ENCODE measurements at regions not wholly inside any gene's neighbourhood (a gene's known extent, or its start where the extent isn't known, plus 50 kb on each side); places are given as distances from the start of the nearest gene placed in this dataset.

DNA sequence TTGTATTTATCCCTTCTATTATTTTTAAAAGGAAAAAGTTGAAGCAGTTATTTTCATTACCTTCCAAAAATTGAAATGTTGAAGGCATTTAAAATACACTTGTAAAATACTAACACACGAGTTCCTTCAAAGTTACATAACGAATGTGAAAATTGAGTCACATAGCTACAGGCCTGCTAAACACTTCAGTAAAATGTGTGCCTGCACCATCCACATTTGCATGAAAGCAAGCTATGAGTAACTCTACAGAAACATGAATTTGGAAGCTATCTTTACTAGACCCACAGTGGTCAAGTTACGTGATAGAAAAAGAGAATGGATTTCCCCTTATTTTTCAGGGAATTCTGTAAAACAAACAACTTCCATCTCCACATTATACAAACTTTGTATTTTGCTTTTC, 1148.8 kb upstream of the PCDH7 start:
- H3K4me3 ChIP-seq, result no peak overlapping the region
- no peak for DNase-seq
- intact Hi-C loops (cut with micrococcal nuclease; ENCODE audit: unreplicated experiment), result no loop called here
- no peaks in the 10 kb centered on the region for H3K4me1 ChIP-seq (replicated peaks; ENCODE audit: insufficient read depth)
- no TSS peak for BruUV-seq (replicated peaks)
- no peaks in the 10 kb centered on the region for H3K79me2 ChIP-seq (ENCODE audit: low read depth)
- no peak overlapping the region for H3K4me2 ChIP-seq
- H3K9me2 ChIP-seq (ENCODE audit: insufficient read depth), result no peaks in the 10 kb centered on the region; the same call in 1 of the 2 replicates
- no peak overlapping the region for H3K27ac ChIP-seq
- no peaks in the 10 kb centered on the region for H3K36me3 ChIP-seq (ENCODE audit: low read depth)
- ChIA-PET POLR2A (ENCODE audit: unreplicated experiment) (no interaction called here), CTCF (no interaction called here)
- TF ChIP-seq EZH2 (IDR thresholded peaks at IDR 0.05; ENCODE audit: low read depth), result no peak
- TF ChIP-seq, protein P1, sequence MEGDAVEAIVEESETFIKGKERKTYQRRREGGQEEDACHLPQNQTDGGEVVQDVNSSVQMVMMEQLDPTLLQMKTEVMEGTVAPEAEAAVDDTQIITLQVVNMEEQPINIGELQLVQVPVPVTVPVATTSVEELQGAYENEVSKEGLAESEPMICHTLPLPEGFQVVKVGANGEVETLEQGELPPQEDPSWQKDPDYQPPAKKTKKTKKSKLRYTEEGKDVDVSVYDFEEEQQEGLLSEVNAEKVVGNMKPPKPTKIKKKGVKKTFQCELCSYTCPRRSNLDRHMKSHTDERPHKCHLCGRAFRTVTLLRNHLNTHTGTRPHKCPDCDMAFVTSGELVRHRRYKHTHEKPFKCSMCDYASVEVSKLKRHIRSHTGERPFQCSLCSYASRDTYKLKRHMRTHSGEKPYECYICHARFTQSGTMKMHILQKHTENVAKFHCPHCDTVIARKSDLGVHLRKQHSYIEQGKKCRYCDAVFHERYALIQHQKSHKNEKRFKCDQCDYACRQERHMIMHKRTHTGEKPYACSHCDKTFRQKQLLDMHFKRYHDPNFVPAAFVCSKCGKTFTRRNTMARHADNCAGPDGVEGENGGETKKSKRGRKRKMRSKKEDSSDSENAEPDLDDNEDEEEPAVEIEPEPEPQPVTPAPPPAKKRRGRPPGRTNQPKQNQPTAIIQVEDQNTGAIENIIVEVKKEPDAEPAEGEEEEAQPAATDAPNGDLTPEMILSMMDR (conservative IDR thresholded peaks at IDR 0.05), result no peak
- no peaks in the 10 kb centered on the region for H3K27me3 ChIP-seq (ENCODE audit: insufficient read depth, low read depth)
- no peak overlapping the region for H2AFZ ChIP-seq
- H3F3A ChIP-seq (ENCODE audit: insufficient read depth, low read depth), result no peaks in the 10 kb centered on the region
- no peaks in the 10 kb centered on the region for H4K20me1 ChIP-seq (ENCODE audit: insufficient read depth)
- no peaks in the 10 kb centered on the region for H3K9me3 ChIP-seq (ENCODE audit: insufficient read depth, low read depth)

DNA sequence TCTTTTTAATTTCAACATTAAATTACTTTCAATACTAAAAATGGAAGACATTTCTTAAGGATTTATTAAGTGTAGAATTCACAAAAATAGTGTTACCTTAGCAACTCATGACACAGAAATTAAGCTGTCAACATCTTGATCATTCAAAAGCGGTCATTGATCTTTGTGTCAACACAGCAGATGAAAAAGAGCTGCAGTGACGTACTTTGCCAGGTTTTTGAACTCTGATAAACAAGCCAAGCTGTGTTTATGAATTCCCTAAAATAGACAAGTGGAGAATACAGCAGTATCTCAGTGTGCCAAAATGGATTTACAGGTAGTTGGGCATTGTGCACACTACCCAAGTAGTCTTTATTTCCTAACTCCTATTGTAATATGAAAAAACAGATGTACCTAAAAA, 1141.8 kb upstream of the PCDH7 start:
- no TSS peak for BruUV-seq (replicated peaks)
- Histone ChIP-seq H3F3A (ENCODE audit: insufficient read depth, low read depth) (no peaks in the 10 kb centered on the region), H3K27ac (no peak overlapping the region), H2AFZ (no peak overlapping the region), H3K4me1 (replicated peaks; ENCODE audit: insufficient read depth) (no peaks in the 10 kb centered on the region), H3K9me2 (ENCODE audit: insufficient read depth) (no peaks in the 10 kb centered on the region; the same call in 1 of the 2 replicates), H3K9me3 (ENCODE audit: insufficient read depth, low read depth) (no peaks in the 10 kb centered on the region), H4K20me1 (ENCODE audit: insufficient read depth) (no peaks in the 10 kb centered on the region), H3K27me3 (ENCODE audit: insufficient read depth, low read depth) (no peaks in the 10 kb centered on the region), H3K4me2 (no peak overlapping the region), H3K4me3 (no peak overlapping the region), H3K79me2 (ENCODE audit: low read depth) (no peaks in the 10 kb centered on the region), H3K36me3 (ENCODE audit: low read depth) (no peaks in the 10 kb centered on the region)
- intact Hi-C loops (cut with micrococcal nuclease; ENCODE audit: unreplicated experiment), result no loop called here
- ChIA-PET POLR2A (ENCODE audit: unreplicated experiment) (no interaction called here), CTCF (no interaction called here)
- DNase-seq, result no peak
- TF ChIP-seq, protein P1 (conservative IDR thresholded peaks at IDR 0.05), result no peak
- TF ChIP-seq EZH2 (IDR thresholded peaks at IDR 0.05; ENCODE audit: low read depth), result no peak

GRCh38 chr4:29581457-29581856, 1138.7 kb upstream of the PCDH7 start:
- TF ChIP-seq, protein P1 (conservative IDR thresholded peaks at IDR 0.05), result no peak
- TF ChIP-seq EZH2 (IDR thresholded peaks at IDR 0.05; ENCODE audit: low read depth), result no peak
- Histone ChIP-seq H4K20me1 (ENCODE audit: insufficient read depth) (no peaks in the 10 kb centered on the region), H3K4me1 (replicated peaks; ENCODE audit: insufficient read depth) (no peaks in the 10 kb centered on the region), H3K27ac (no peak overlapping the region), H2AFZ (no peak overlapping the region), H3K9me3 (ENCODE audit: insufficient read depth, low read depth) (no peaks in the 10 kb centered on the region), H3K79me2 (ENCODE audit: low read depth) (no peaks in the 10 kb centered on the region), H3K9me2 (ENCODE audit: insufficient read depth) (no peaks in the 10 kb centered on the region), H3K27me3 (ENCODE audit: insufficient read depth, low read depth) (no peaks in the 10 kb centered on the region), H3F3A (ENCODE audit: insufficient read depth, low read depth) (no peaks in the 10 kb centered on the region), H3K4me2 (no peak overlapping the region), H3K36me3 (ENCODE audit: low read depth) (no peaks in the 10 kb centered on the region), H3K4me3 (no peak overlapping the region)
- ChIA-PET POLR2A (ENCODE audit: unreplicated experiment) (no interaction called here), CTCF (no interaction called here)
- no TSS peak for BruUV-seq (replicated peaks)
- intact Hi-C loops (cut with micrococcal nuclease; ENCODE audit: unreplicated experiment), result no loop called here
- DNase-seq, result no peak
